HepG2 (cell line): ENCODE measurements at regions not wholly inside any gene's neighbourhood (a gene's known extent, or its start where the extent isn't known, plus 50 kb on each side); places are given as distances from the start of the nearest gene placed in this dataset.

Experiments used
- CBX1 ChIP-seq: IDR thresholded peaks from one replicate; pipeline ENCODE4 v1.6.1; 2016; ENCODE audit warnings: antibody characterized with exemption, low read depth
- CEBPZ ChIP-seq: IDR thresholded peaks from 2 replicates; pipeline ENCODE4 v1.6.1; 2012; ENCODE audit warnings: low read length, improper control_type of control experiment
- CHD2 ChIP-seq: IDR thresholded peaks from 2 replicates; pipeline ENCODE4 v1.6.1; 2011; ENCODE audit warnings: low read depth, low read length, improper control_type of control experiment
- EP300 ChIP-seq, 3 experiments: sonication (generic) in 1 of 3; formaldehyde crosslinking in 1 of 3; IDR thresholded peaks; 2 replicates each; pipeline versions ENCODE4 v1.5.1 to v1.6.1; 2011 to 2020; ENCODE audit warnings: low read depth in 2 of 3, low read length in 2 of 3, borderline replicate concordance in 1 of 3, improper control_type of control experiment in 1 of 3, mild to moderate bottlenecking in 1 of 3, missing genetic modification reagents in 1 of 3, moderate library complexity in 1 of 3
- FOXP1 ChIP-seq, 2 experiments: fragments of 450-650 bp in 1 of 2; IDR thresholded peaks; 2 replicates each; pipeline ENCODE4 v1.6.1; 2017 to 2018; ENCODE audit warnings: antibody characterized with exemption in 1 of 2
- GPBP1L1 ChIP-seq: sonication (generic); formaldehyde crosslinking; IDR thresholded peaks from 2 replicates; pipeline ENCODE4 v1.5.0; 2020; ENCODE audit warnings: mild to moderate bottlenecking, missing genetic modification reagents
- MEIS2 ChIP-seq: sonication (generic); formaldehyde crosslinking; IDR thresholded peaks from 2 replicates; pipeline ENCODE4 v1.9.0; 2021; ENCODE audit warnings: mild to moderate bottlenecking, missing genetic modification reagents
- SP2 ChIP-seq: sonication (generic); formaldehyde crosslinking; IDR thresholded peaks from 2 replicates; pipeline ENCODE4 v1.5.1; 2020; ENCODE audit warnings: mild to moderate bottlenecking, missing genetic modification reagents
- ZNF616 ChIP-seq: sonication (generic); formaldehyde crosslinking; IDR thresholded peaks from 2 replicates; pipeline ENCODE4 v1.5.0; 2020; ENCODE audit warnings: low read depth, mild to moderate bottlenecking, missing genetic modification reagents

GRCh38 chr9:134251296-134252069, 74.8 kb upstream of the RXRA start:
- TF ChIP-seq ZNF616 (CRISPR knock-in tag) (no peak), CHD2 (no peak), FOXP1 (IDR thresholded peaks at IDR 0.05) (no peak), FOXP1 (CRISPR knock-in tag; IDR thresholded peaks at IDR 0.05) (no peak), EP300 (IDR thresholded peaks at IDR 0.05; ENCODE audit: low read depth in 2 of 2, low read length in 2 of 2) (no peak), EP300 (CRISPR knock-in tag; IDR thresholded peaks at IDR 0.05; ENCODE audit: borderline replicate concordance) (no peak), CBX1 (no peak), CEBPZ (no peak), SP2 (CRISPR knock-in tag) (no peak), MEIS2 (CRISPR knock-in tag) (no peak), GPBP1L1 (CRISPR knock-in tag) (no peak)
